ENCODE measurements at regions not wholly inside any gene's neighbourhood (a gene's known extent, or its start where the extent isn't known, plus 50 kb on each side); places are given as distances from the start of the nearest gene placed in this dataset.
"Not testable (repeated sequence)": the region's sequence is repeated elsewhere in the genome, so short reads cannot be mapped to it uniquely, and the experiment has no call there.

DNA sequence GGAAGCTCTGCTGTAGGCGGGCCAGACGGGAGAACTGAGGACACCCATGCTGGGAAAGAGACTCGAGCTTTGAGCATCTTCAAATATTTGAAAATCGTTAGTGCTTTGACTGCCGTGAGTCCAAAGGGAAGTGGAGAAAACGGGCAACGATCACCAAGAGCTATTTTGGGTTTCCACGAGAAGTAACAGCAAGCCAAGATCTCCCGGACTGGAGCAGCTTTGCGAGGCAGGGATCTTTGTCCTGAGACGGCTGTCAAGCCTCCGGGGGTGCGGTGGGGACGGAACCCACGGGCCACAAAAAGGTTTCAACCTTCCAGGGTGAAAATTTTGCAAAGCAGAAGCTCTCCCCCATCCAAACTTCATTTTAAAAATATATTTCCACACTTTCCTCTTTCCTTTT is 195.8 kb downstream of the NDUFA10 start:
- POLR2A ChIA-PET = no interaction called here
- FAIRE-seq = no peak
- Histone ChIP-seq H3K9me1 (ENCODE audit: control insufficient read depth, insufficient read depth, low read length) (no peaks in the 10 kb centered on the region), H3K9me3 (replicated peaks; ENCODE audit: control insufficient read depth, insufficient read depth, low read depth, low read length) (no peaks in the 10 kb centered on the region), H4K20me1 (replicated peaks; ENCODE audit: control insufficient read depth, insufficient read depth, low read length) (no peaks in the 10 kb centered on the region), H3K79me2 (ENCODE audit: control insufficient read depth, insufficient read depth, low read length) (no peaks in the 10 kb centered on the region), H3K4me1 (replicated peaks in 1 of 2; ENCODE audit: control insufficient read depth in 2 of 2, insufficient read depth in 2 of 2, low read length in 2 of 2) (no peaks in the 10 kb centered on the region; a peak in 1 of 5 replicates), H3K4me2 (ENCODE audit: insufficient read depth, low read length) (no peak overlapping the region), H3K9ac (ENCODE audit: insufficient read depth in 1 of 2, low read depth in 2 of 2, low read length in 2 of 2) (no peak overlapping the region), H3K4me3 (no peak overlapping the region), H3K27ac (ENCODE audit: extremely low read depth, low read depth, low read length) (no peak overlapping the region), H3K36me3 (ENCODE audit: control insufficient read depth, insufficient read depth, low read length) (no peaks in the 10 kb centered on the region), H2AFZ (ENCODE audit: low read depth, low read length) (no peak overlapping the region), H3K27me3 (ENCODE audit: control insufficient read depth in 2 of 2, insufficient read depth in 2 of 2, low read length in 2 of 2) (peaks cover 0 to 73% of the 10 kb centered on the region in 2 experiments; a peak in 2 of 5 replicates)
- CTCF ChIA-PET (ENCODE audit: low intra/inter-chr PET ratio) = no interaction called here
- ATAC-seq = no peak
- BruUV-seq (replicated peaks) = no TSS peak
- TF ChIP-seq SREBF2 (CRISPR knock-in tag; IDR thresholded peaks at IDR 0.05) (no peak), ZNF316 (IDR thresholded peaks at IDR 0.05) (no peak), YBX1 (IDR thresholded peaks at IDR 0.05) (no peak), ZNF224 (CRISPR knock-in tag; IDR thresholded peaks at IDR 0.05) (no peak), IFI16 (CRISPR knock-in tag; IDR thresholded peaks at IDR 0.05) (no peak), FOXK2 (conservative IDR thresholded peaks at IDR 0.05 in 1 of 2, IDR thresholded peaks at IDR 0.05 in 1 of 2; ENCODE audit: low read depth in 2 of 2) (no peak), MYBL2 (IDR thresholded peaks at IDR 0.05; ENCODE audit: low read depth) (no peak), MYBL2 (CRISPR knock-in tag; IDR thresholded peaks at IDR 0.05; ENCODE audit: borderline replicate concordance) (no peak), SRSF1 (IDR thresholded peaks at IDR 0.05; ENCODE audit: low read depth, low read length) (no peak), HNRNPLL (IDR thresholded peaks at IDR 0.05; ENCODE audit: low read depth, low read length, poor library complexity, severe bottlenecking) (no peak), CHD2 (IDR thresholded peaks at IDR 0.05; ENCODE audit: low read depth, low read length) (no peak), LCOR (CRISPR knock-in tag; IDR thresholded peaks at IDR 0.05) (no peak), NONO (IDR thresholded peaks at IDR 0.05; ENCODE audit: low read depth in 2 of 2, low read length in 1 of 2) (no peak)
- TF ChIP-seq, protein P1, sequence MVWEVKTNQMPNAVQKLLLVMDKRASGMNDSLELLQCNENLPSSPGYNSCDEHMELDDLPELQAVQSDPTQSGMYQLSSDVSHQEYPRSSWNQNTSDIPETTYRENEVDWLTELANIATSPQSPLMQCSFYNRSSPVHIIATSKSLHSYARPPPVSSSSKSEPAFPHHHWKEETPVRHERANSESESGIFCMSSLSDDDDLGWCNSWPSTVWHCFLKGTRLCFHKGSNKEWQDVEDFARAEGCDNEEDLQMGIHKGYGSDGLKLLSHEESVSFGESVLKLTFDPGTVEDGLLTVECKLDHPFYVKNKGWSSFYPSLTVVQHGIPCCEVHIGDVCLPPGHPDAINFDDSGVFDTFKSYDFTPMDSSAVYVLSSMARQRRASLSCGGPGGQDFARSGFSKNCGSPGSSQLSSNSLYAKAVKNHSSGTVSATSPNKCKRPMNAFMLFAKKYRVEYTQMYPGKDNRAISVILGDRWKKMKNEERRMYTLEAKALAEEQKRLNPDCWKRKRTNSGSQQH (CRISPR knock-in tag; IDR thresholded peaks at IDR 0.05) = no peak
- no peak for DNase-seq (ENCODE audit: extremely low read depth in 1 of 4, low spot score in 3 of 4)
- in situ Hi-C loops (cut with MboI) (no loop called here), intact Hi-C loops (cut with micrococcal nuclease) (no loop called here)
- WGBS (ENCODE audit: insufficient coverage, low coverage, missing lambda C conversion rate) = 0% methylated on average over 5 of the region's 15 CpGs

GRCh38 chr2:239828973-239829275 is 196.2 kb downstream of the NDUFA10 start:
- 8% methylated on average over 10 of the region's 12 CpGs for WGBS (ENCODE audit: insufficient coverage, low coverage, missing lambda C conversion rate)
- H4K20me1 ChIP-seq (replicated peaks; ENCODE audit: control insufficient read depth, insufficient read depth, low read length); POLR2A ChIA-PET; ATAC-seq; DNase-seq (ENCODE audit: extremely low read depth in 1 of 4, low spot score in 3 of 4); H2AFZ ChIP-seq (ENCODE audit: low read depth, low read length); BruUV-seq (replicated peaks); H3K4me2 ChIP-seq (ENCODE audit: insufficient read depth, low read length); in situ Hi-C loops (cut with MboI); H3K36me3 ChIP-seq (ENCODE audit: control insufficient read depth, insufficient read depth, low read length); CTCF ChIA-PET (ENCODE audit: low intra/inter-chr PET ratio); intact Hi-C loops (cut with micrococcal nuclease); H3K79me2 ChIP-seq (ENCODE audit: control insufficient read depth, insufficient read depth, low read length); FAIRE-seq; H3K9me1 ChIP-seq (ENCODE audit: control insufficient read depth, insufficient read depth, low read length); H3K27ac ChIP-seq (ENCODE audit: extremely low read depth, low read depth, low read length); H3K9ac ChIP-seq (ENCODE audit: insufficient read depth in 1 of 2, low read depth in 2 of 2, low read length in 2 of 2); H3K9me3 ChIP-seq (replicated peaks; ENCODE audit: control insufficient read depth, insufficient read depth, low read depth, low read length); H3K4me3 ChIP-seq; H3K4me1 ChIP-seq (replicated peaks in 1 of 2; ENCODE audit: control insufficient read depth in 2 of 2, insufficient read depth in 2 of 2, low read length in 2 of 2): not testable (repeated sequence)
- H3K27me3 ChIP-seq (ENCODE audit: control insufficient read depth in 2 of 2, insufficient read depth in 2 of 2, low read length in 2 of 2) = peaks cover 0 to 69% of the 10 kb centered on the region in 2 experiments; a peak in 2 of 5 replicates
